ENCODE measurements at regions not wholly inside any gene's neighbourhood (a gene's known extent, or its start where the extent isn't known, plus 50 kb on each side); places are given as distances from the start of the nearest gene placed in this dataset.

DNA sequence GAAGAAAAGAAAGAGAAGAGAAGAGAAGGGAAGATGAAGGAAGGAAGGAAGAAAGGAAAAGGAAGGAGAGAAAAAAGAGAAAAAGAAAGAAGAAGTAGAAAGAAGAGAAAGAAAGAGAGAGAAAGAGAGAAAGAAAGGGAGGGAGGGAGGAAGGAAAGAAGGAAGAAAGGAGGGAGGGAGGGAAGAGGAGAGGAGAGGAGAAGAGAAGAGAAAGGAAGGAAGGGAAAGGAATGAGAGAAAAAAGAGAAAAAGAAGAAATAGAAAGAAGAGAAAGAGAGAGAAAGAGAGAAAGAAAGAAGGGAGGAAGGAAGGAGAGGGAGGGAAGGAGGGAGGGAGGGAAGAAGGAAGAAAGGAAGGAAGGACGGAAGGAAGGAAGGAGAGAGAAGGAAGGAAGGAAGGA lies 217.9 kb upstream of the POU1F1 start:
- H3K4me2 ChIP-seq (ENCODE audit: low read length), result no peak overlapping the region
- H3K9ac ChIP-seq (ENCODE audit: low read length), result no peak overlapping the region
- no peak overlapping the region for H3K4me3 ChIP-seq (ENCODE audit: low read length)
- H3K79me2 ChIP-seq (replicated peaks; ENCODE audit: insufficient read depth, low read length), result no peaks in the 10 kb centered on the region
- no peaks in the 10 kb centered on the region for H3K9me2 ChIP-seq (ENCODE audit: insufficient read depth, low read length)
- TF ChIP-seq TAF1 (IDR thresholded peaks at IDR 0.05; ENCODE audit: low read depth) (no peak), SMC3 (conservative IDR thresholded peaks at IDR 0.05; ENCODE audit: poor library complexity) (no peak), POLR2AphosphoS5 (IDR thresholded peaks at IDR 0.05) (no peak), EZH2 (IDR thresholded peaks at IDR 0.05; ENCODE audit: borderline replicate concordance, insufficient read depth, low read length, poor library complexity, severe bottlenecking) (no peak), RAD21 (conservative IDR thresholded peaks at IDR 0.05) (no peak), MXI1 (conservative IDR thresholded peaks at IDR 0.05; ENCODE audit: poor library complexity, severe bottlenecking) (no peak), EP300 (conservative IDR thresholded peaks at IDR 0.05; ENCODE audit: poor library complexity, severe bottlenecking) (no peak), CTCF (IDR thresholded peaks at IDR 0.05; ENCODE audit: poor library complexity, severe bottlenecking) (no peak)
- TF ChIP-seq, protein P1, sequence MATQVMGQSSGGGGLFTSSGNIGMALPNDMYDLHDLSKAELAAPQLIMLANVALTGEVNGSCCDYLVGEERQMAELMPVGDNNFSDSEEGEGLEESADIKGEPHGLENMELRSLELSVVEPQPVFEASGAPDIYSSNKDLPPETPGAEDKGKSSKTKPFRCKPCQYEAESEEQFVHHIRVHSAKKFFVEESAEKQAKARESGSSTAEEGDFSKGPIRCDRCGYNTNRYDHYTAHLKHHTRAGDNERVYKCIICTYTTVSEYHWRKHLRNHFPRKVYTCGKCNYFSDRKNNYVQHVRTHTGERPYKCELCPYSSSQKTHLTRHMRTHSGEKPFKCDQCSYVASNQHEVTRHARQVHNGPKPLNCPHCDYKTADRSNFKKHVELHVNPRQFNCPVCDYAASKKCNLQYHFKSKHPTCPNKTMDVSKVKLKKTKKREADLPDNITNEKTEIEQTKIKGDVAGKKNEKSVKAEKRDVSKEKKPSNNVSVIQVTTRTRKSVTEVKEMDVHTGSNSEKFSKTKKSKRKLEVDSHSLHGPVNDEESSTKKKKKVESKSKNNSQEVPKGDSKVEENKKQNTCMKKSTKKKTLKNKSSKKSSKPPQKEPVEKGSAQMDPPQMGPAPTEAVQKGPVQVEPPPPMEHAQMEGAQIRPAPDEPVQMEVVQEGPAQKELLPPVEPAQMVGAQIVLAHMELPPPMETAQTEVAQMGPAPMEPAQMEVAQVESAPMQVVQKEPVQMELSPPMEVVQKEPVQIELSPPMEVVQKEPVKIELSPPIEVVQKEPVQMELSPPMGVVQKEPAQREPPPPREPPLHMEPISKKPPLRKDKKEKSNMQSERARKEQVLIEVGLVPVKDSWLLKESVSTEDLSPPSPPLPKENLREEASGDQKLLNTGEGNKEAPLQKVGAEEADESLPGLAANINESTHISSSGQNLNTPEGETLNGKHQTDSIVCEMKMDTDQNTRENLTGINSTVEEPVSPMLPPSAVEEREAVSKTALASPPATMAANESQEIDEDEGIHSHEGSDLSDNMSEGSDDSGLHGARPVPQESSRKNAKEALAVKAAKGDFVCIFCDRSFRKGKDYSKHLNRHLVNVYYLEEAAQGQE (IDR thresholded peaks at IDR 0.05; ENCODE audit: borderline replicate concordance), result no peak
- no peak overlapping the region for H2AFZ ChIP-seq (ENCODE audit: low read depth, low read length)
- H3F3A ChIP-seq (ENCODE audit: insufficient read depth, low read length, poor library complexity, severe bottlenecking), result no peaks in the 10 kb centered on the region
- H3K27ac ChIP-seq (ENCODE audit: low read length), result no peak overlapping the region
- H4K20me1 ChIP-seq (ENCODE audit: insufficient read depth), result no peaks in the 10 kb centered on the region
- no peaks in the 10 kb centered on the region for H3K9me3 ChIP-seq (ENCODE audit: low read length)
- no peaks in the 10 kb centered on the region for H3K27me3 ChIP-seq (ENCODE audit: insufficient read depth, low read depth, low read length)
- no peaks in the 10 kb centered on the region for H3K36me3 ChIP-seq (ENCODE audit: insufficient read depth, low read length)

DNA sequence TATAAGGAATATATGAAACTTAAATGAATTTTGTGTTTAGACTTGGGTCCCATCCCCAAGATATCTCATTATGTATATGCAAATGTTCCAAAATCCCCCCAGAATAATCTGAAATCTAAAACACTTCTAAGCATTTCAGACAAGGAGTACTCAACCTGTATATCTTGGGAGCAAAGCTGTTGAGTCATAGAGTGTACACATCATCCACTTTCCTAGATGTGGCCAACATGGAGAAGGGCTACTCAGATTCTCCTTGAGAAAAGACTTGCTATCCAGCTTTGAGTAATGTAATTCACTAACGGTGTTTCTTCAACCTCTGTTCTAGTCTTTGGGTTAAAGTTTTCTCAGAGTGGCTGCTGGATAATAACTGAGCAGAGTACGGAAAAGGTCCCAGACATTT lies 215.5 kb upstream of the POU1F1 start:
- no peaks in the 10 kb centered on the region for H3K36me3 ChIP-seq (ENCODE audit: insufficient read depth, low read length)

More for the DNA sequence above, 215.5 kb upstream of the POU1F1 start:
- H3K27ac ChIP-seq (ENCODE audit: low read length), result no peak overlapping the region
- H3K27me3 ChIP-seq (ENCODE audit: insufficient read depth, low read depth, low read length), result no peaks in the 10 kb centered on the region
- no peak overlapping the region for H2AFZ ChIP-seq (ENCODE audit: low read depth, low read length)
- no peaks in the 10 kb centered on the region for H3K9me3 ChIP-seq (ENCODE audit: low read length)
- TF ChIP-seq EZH2 (IDR thresholded peaks at IDR 0.05; ENCODE audit: borderline replicate concordance, insufficient read depth, low read length, poor library complexity, severe bottlenecking) (no peak), TAF1 (IDR thresholded peaks at IDR 0.05; ENCODE audit: low read depth) (no peak), CTCF (IDR thresholded peaks at IDR 0.05; ENCODE audit: poor library complexity, severe bottlenecking) (no peak), POLR2AphosphoS5 (IDR thresholded peaks at IDR 0.05) (no peak), RAD21 (conservative IDR thresholded peaks at IDR 0.05) (no peak), SMC3 (conservative IDR thresholded peaks at IDR 0.05; ENCODE audit: poor library complexity) (no peak), EP300 (conservative IDR thresholded peaks at IDR 0.05; ENCODE audit: poor library complexity, severe bottlenecking) (no peak), MXI1 (conservative IDR thresholded peaks at IDR 0.05; ENCODE audit: poor library complexity, severe bottlenecking) (no peak)
- TF ChIP-seq, protein P1 (IDR thresholded peaks at IDR 0.05; ENCODE audit: borderline replicate concordance), result no peak
- no peak overlapping the region for H3K4me2 ChIP-seq (ENCODE audit: low read length)
- H3K9me2 ChIP-seq (ENCODE audit: insufficient read depth, low read length), result no peaks in the 10 kb centered on the region
- no peak overlapping the region for H3K9ac ChIP-seq (ENCODE audit: low read length)
- no peaks in the 10 kb centered on the region for H4K20me1 ChIP-seq (ENCODE audit: insufficient read depth)
- no peaks in the 10 kb centered on the region for H3F3A ChIP-seq (ENCODE audit: insufficient read depth, low read length, poor library complexity, severe bottlenecking)
- H3K79me2 ChIP-seq (replicated peaks; ENCODE audit: insufficient read depth, low read length), result no peaks in the 10 kb centered on the region
- no peak overlapping the region for H3K4me3 ChIP-seq (ENCODE audit: low read length)

Data from neural cell (in vitro differentiated cells).